Mammary epithelial cell (primary cell): ENCODE measurements at regions not wholly inside any gene's neighbourhood (a gene's known extent, or its start where the extent isn't known, plus 50 kb on each side); places are given as distances from the start of the nearest gene placed in this dataset.

Source experiments
- CTCF ChIP-seq, 2 donors: IDR thresholded peaks in 1 of 2; conservative IDR thresholded peaks in 1 of 2; 2 replicates each; pipeline ENCODE4 v1.5.1; 2011 to 2012; ENCODE audit warnings: inconsistent platforms in 2 of 2, low read length in 2 of 2, mild to moderate bottlenecking in 2 of 2, control low read depth in 1 of 2, low read depth in 1 of 2; ENCODE audit not compliant: insufficient read depth in 1 of 2; ENCODE audit errors: extremely low read depth in 1 of 2
- EZH2 ChIP-seq: IDR thresholded peaks from 2 replicates; pipeline ENCODE4 v1.6.1; 2012; ENCODE audit warnings: low read length, inconsistent platforms, borderline replicate concordance

DNA sequence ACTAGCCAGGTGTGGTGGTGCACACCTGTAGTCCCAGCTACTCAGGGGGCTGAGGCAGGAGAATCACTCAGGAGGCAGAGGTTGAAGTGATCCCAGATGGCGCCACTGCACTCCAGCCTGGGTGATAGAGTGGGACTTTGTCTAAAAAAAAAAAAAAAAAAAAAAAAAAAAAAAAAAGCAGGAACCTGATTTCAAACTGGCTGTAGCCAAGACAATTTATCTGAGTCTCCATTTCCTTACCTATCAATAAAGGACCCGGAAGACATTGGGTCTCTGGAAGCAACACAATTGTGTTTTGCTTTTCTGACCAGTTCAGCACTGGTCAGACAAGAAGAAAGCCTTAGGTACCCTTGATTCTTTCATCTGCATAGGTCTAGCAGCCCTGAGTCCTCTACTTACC lies 491.0 kb downstream of the TBC1D4 start:
- TF ChIP-seq CTCF (conservative IDR thresholded peaks at IDR 0.05 in 1 of 2, IDR thresholded peaks at IDR 0.05 in 1 of 2; ENCODE audit: extremely low read depth in 1 of 2, insufficient read depth in 1 of 2, low read depth in 1 of 2, low read length in 2 of 2), result no peak
- no peak for TF ChIP-seq EZH2
